ENCODE measurements at regions not wholly inside any gene's neighbourhood (a gene's known extent, or its start where the extent isn't known, plus 50 kb on each side); places are given as distances from the start of the nearest gene placed in this dataset.
"Not testable (repeated sequence)": the region's sequence is repeated elsewhere in the genome, so short reads cannot be mapped to it uniquely, and the experiment has no call there.

DNA sequence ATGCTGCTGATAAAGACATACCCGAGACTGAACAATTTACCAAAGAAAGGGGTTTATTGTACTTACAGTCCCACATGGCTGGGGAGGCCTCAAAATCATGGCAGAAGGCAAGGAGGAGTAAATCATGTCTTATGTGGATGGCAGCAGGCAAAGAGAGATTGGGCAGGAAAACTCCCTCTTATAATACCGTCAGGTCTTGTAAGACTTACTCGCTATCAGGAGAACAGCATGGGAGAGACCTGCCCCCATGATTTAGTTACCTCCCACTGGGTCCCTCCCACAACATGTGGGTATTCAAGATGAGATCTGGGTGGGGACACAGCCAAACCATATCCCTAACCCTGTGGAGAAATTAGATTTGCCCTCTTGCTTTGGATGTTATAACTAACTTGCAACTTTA is 1068.0 kb upstream of the ZEB2 start:
- no peak for DNase-seq

DNA sequence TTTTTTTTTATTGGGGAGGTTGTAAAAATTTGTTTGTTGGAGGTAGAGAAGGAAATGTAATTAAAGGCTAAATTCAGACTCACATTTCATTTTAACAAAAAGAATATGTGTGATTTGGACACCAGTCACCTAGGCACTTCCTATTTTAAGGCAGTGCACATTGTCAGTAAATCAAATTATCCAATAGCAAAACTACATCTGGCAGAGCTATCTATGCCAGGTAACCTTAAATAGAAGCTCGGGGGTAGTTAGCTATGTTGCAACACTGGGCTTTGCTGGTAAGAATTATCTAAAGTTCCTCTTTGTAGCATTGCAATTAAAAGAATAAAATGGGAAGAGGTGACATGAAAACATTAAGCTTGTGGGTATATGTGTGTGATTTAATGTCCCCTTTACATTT is 1064.4 kb upstream of the ZEB2 start:
- DNase-seq, result no peak

DNA sequence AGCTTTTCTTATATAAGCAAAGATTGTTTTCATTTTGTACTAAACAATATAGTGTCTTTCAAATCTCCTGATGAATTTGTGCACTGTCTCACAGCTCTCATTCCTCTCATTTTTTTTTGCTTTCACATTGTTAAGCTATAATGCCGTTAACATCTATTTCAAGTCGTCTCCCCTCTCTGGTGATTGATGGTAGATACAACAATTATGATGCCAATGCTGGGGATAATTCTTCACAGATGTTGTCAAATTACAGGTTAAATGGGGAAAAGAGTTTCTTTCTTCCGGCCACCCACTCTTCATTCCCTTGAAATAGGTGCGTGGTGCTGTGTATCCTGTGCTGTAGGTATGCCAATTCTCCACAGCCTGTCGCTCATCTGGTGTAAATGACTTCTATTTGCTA is 1053.7 kb upstream of the ZEB2 start:
- DNase-seq, result no peak

DNA sequence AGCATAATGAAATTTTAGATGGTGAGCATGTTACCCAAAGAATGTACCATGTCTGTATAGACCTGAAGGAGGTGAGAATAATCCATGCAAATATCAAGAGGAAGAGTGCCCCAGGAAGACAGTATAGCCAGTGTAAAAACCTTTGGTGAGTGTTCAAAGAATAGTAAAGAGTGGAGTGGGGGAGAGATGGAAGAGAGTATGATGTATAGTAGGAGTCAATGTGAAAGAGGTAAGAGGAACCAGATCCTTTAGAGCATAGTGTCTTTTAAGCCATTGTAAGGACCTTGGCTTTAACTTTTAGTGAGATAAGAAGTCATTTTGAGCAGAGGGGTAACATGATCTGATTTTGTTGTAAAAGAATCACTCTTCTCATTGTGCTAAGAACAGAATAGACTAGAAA is 1052.3 kb upstream of the ZEB2 start:
- no peak for DNase-seq

DNA sequence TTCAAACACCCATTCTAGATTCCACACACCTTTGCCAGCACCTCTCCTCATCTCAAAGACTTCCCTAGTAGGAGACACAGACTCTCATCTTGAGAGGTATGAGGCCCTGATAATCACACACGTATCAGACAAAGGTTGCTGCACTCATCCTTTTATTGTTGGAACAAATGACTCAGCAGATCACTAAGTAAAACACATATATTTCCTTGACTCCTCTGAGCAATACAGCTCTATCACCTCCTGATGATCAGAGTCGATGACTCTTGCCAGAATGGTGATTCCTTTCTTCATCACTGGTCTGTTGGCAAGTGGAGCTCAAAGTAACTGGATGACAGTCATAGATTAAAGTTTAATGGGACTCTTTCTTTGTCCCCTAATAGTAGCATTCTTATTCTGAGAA is 1049.2 kb upstream of the ZEB2 start:
- DNase-seq, result no peak

DNA sequence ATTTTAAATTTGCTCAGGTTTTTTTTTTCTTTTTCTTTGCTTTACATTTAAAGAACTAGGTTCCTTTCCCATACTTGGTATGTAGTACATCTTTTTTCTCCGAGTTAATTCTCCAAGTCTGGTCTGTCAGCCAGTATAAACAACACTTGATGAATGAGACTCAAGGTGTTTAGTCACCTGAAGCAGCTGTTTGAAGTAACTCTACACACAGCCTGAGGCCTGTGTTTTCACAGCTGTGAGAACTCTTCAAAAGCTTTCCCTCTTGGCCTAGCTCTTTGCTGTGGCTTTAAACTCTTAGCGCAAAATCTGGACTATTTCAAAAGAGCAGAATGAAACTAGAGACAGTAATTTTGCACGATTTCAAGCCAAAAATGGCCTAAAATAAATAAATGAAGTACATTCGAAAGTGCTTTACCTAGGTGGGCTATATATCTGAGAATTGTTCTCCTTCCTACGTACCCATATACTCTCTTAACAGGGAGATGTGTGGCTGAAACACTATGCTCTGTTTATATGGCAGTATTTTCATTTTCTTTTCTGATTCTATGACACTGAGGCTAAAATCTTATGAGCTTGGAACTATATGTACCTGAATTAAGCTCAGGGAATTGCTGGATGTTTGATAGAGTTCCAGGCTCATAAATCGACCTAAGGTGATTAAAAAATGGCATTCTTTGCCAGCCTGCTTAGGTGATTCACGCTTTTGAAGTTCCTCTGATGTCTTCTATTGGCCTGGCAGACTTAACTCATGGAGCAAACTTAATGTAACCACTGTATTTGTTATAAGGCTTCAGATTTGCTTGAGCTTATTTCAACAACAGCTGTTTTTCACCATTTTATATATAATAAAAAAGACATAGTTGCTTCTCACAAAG is 1044.1 kb upstream of the ZEB2 start:
- peak; percentile 27 for DNase-seq

DNA sequence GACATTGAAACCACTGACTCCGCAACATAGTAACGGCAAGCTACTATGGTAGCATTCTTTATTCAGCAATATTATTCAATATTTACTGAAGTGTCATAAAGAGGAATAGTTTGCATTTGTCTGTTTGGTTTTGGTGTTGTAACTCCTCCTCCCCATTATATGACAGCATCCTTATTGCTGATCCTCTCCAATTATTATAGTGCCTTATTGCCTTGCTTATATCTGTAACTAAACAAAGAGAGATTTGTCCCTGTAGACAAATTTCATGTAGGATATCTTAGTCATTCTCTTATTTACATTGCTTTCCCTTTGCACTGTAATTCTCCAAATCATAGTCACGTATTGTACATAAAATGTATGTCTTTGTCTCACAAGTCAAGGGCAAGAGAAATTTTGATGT is 1041.2 kb upstream of the ZEB2 start:
- no peak for DNase-seq

DNA sequence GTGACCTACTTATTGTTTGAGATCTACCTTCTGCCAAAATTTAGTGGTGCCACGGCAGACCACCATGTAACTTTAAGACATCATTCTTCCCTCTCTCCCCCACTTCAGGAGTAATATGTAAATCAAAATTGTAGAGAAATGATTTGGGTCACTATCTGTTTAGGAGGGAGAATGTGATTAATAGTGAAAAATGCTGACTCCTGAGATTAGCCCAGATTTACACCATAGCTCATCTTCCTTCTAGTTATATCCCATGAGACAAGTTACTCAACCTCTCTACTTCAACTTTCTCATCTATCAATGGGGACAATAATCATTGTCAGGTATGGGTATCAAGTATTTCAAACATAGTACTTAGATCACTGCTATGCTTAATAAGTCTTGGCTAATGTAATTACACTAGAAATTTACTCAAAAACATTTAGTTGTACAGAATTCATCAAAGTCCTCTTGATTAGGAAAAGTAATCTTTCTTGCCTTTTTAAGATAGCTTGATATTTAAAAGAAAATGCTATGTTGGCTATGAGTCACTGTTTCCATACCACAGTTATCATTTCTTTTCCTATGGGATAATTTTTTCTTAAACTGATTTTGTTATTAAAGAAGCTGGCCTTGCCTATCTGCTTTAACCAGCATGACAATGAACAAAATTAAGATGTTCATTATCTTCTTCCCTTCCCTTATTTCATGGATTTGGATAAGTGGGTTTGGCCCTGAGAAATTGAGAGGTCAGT is 1038.9 kb upstream of the ZEB2 start:
- no peak for DNase-seq

DNA sequence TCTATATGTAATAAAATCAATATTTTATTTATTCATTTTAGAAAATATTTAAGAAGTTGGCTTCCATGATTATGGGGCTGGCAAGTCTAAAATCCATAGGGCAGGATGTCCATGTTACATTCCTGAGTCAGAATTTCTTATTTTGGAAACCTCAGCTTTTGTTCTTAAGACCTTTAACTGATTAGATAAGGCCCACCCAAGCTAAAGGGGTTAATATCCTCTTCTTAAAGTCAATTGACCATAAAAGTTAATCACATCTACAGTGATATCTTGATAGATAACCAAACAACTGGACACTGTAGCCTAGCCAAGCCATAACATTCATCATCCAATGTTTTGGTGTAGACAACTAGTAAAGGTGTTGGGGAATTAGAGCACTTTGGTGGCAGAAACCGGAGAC is 1035.4 kb upstream of the ZEB2 start:
- no peak for DNase-seq

DNA sequence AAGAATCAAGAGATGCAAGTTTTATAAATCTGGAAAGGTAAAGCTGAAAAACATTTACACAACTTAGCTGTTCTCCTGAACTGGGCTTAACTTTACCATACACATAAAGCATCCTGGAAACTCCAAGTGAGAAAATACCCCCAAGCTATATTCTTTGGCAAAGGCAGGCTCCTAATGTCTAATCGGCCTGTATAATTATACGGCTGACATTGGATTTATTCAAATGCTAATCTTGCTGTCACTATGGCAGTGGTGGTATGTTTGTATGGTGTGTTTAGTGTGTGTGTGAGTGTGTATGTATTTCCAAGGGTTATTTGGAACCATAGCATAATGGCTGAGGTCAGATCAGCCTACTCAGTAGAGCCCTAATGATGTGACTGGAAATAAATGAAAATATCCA is 1031.8 kb upstream of the ZEB2 start:
- DNase-seq, result no peak

DNA sequence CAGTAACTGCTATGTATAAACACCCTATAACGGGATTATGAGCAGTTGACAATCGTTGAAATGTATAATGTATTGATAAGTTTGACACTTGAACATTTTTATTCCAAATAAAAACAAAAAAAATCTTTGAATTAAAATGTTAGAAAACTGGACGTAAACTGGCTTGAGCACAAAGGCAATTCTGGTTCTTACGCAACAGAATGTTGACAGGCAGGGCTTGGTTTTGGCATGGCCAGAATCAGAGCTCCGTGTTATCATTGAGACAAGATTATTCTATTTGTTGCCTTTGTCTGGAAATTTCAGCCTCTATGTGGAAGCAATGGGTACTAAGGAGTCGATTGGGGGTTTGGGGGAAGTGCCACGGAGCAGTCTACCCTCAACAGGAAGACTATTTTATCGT is 1028.6 kb upstream of the ZEB2 start:
- DNase-seq, result no peak

DNA sequence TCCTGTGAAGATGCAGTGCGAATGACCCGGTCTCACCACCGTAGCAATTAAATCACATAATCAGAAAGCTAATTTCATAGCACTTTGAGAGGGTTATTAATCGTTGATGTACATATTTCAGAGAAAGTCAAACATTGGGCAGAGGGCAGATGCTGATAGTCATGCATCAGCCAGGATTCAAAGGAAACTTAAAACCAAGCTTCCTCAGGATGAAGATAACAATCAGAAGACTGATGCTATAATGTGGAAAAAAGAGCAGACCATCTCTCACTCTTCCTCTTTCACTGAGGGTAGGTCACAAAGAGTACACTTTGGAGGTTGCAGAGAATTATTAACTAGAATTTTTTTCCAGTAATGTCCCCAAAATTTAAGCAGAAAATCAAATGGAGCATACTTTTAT is 1027.7 kb upstream of the ZEB2 start:
- no peak for DNase-seq

DNA sequence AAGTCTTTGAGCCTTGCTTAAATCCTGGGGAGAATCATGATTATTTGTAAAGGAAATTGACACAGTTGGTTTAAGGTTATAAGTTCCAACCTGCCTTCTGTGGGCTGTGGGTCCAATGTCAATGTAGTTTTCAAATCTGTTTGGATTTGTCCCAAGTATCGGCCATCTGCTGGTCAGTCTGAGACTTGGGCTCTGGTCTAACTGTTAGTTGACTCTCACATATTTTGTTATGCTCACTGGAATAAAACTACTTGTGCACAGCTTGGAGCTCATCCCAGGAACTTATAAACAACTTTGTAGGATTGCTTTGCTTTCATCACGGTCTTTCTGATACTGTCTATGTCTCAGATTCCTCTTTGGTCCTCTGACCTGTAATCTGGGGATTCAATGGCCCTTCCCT is 1026.2 kb upstream of the ZEB2 start:
- DNase-seq, result no peak

DNA sequence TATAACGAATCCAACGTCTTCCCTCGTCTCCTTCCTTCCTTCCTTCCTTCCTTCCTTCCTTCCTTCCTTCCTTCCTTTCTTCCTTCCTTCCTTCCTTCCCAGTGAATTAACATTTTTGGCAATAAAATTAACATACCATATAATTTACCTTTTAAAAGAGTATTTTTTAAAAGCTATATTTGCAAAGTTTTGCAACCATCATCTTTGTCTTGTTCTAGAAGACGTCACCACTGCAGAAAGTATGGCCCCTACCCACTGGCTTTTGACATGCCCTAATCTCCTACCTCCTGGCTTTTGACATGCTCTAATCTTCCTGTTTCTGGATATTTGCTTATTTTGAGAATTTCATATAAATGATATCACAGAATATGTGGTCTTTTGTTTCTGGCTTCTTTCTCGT is 1023.9 kb upstream of the ZEB2 start:
- DNase-seq, result no peak

DNA sequence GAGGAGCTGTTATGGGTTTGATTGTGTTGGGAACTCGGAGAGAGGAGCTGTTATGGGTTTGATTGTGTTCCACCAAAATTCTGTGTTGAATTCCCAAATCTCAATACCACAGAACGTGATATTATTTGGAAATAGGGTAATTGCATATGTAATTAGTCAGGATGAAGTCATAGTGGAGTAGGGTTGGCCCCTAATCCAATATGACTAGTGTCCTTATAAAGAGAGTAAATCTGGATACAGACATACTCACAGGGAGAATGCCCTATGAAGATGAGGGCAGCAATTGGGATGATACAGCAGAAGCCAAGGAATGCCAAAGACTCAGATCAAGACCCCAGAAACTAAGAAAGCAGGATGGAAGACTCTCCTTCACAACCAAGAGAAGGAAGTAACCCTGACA is 1023.2 kb upstream of the ZEB2 start:
- DNase-seq, result no peak

DNA sequence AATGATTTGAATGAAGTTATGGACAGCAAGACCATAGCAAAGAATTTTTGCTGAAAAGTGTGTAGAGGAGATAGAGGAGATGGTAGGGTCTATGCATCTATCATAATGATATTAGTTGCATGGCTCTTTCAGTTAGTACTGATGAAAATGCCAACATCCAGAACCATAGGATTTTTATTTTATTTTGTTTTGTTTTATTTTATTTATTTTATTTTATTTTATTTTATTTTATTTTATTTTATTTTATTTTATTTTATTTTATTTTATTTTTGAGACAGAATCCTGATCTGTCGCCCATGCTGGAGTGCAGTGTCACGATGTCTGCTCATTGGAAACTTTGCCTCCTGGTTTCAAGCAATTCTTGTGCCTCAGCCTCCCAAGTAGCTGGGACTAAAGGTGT is 1021.1 kb upstream of the ZEB2 start:
- DNase-seq, result no peak

DNA sequence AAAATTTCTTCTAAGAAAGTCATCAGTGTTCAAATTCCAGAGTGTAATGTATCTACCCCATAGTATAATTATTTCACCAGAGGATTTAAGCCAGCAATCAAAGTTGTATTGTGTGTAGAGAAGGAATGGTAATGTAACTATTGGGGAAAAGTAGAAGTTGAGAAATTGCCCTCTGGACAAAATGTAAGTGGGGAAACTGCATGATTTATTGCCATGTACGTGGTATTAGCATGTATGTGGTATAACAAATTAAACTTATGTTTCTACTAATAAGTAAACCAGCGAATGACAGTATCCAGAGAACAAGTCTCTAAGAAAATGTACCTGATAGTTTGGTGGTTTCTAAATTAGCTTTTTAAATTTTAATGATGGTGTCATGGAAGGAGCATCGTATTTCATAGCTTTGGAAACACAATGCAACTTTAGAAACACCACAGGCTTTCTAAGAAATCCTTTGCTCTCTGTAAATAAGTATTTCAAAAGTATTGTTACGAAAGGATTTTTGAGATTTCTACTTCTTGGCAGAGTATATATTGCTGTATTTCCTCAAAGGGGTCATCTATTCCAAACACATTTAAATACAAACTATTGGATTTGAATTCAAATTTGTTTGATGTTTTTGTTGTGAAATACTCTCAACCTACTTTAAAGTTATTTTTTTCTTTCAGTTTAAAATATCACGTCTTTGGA is 1018.9 kb upstream of the ZEB2 start:
- DNase-seq, result no peak

DNA sequence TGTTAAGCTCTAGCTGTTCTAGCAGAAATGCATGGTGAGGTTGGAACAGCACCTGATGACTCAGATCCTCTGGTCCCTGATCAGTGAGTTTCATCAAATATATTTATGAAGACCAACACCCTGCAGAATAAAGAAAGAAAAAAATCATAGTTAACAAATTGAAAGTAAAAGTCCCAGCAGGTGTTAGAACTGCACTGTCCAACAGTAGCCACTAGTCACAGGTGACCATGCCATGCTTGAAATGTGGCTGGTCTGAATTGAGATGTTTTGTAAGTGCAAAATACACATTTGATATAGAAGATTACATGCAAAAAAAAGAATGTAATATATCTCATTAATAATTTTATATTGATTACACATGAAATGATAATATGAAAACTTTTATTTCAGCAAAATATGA is 1010.7 kb upstream of the ZEB2 start:
- no peak for DNase-seq

DNA sequence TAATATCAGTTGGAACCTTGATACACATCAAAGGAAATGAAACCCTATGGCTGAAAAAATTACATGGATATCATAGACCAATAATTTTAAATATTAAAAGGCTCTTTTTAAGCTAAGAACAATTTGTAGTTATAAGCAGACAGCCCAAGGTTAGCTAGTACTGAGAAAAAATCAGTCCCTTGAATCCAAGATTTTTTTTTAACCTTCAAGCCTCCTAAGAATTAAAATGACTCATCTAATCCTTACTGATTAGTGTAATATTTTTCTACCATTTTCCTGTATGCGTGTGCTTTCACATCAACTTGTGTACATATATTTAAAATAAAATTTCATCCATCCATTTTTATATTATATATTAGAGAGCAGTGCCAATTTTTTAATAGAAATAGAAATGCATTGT is 1004.9 kb upstream of the ZEB2 start:
- DNase-seq, result no peak

DNA sequence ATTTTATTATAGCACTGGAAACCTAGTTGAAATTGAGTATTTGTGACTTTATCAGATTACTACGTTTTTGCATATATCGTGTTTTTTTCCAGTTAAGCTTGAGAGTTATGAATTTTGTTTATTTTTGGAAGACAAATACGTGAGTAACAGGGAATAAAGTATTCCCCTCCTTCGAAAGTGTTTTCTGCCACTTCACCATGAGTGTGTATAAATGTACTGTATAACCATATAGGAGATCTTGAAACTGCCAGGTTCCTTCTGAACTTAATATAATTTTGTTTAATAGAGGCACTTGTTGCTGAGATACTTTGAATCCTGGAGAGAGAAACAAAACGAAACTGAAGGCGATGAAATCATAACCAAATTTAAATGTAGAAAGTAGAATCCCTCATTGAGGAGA is 1004.4 kb upstream of the ZEB2 start:
- no peak for DNase-seq

DNA sequence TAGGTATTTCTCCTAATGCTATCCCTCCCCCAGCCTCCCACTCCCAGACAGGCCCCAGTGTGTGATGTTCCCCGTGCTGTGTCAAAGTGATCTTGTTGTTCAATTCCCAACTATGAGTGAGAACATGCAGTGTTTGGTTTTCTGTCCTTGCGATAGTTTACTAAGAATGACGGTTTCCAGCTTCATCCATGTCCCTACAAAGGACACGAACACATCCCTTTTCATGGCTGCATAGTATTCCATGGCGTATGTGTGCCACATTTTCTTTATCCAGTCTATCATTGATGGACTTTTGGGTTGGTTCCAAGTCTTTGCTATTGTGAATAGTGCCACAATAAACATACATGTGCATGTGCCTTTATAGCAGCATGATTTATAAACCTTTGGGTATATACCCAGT is 999.3 kb upstream of the ZEB2 start:
- not testable (repeated sequence) for DNase-seq

DNA sequence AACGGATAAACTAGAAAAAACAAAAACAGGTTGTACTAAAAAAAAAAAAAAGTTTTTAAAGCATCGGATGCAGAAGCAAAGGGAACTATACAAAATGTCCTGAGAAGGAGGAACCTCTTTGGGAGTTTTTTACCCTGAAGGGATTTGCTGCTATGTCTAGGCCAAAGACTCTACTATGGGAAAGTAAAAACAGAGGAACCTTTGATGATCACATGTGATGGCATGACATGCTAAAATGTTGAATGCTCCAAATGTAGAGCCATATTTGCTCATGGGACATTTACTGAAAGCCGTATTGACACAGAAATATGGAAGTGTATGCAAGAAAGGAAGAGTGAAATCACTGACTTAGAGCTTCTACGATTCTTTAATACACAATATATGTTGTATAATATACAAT is 992.0 kb upstream of the ZEB2 start:
- no peak for DNase-seq

DNA sequence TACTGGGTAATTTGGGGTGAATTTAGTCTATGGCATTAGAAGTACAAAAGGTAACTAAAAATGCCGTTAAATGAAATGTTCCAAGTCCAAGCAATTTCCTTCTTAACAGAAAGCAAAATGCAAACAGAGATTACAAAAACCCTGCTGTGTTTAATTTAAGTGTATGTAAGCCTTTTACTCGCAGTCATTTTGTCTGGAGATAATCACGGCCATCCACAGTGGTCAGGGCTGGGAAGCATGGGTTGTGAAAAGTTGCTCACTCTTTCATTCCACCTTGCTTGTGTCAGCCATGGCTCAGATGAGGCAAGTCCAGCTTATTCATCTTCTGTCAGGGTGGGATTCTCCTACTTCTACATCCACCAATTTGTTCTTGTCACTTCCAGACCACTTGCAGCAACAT is 983.6 kb upstream of the ZEB2 start:
- DNase-seq, result no peak

DNA sequence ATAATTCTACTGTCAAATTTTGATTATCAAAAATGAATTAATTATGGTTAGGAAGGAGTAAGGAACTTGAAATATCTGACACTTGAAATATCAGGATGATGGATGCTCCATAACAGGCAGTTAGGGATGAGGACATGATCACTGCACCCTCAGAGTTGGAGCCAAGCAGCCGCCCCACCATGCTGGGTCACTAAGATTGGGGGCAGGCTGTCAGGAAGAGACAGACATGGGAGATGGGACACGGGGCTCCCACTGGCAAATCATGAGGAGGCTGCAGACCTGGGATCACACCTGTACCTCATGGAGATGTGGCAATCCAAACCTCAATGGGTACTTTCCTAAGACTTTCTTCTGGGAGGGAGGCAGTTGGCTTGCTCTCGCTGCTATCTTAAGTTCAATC is 982.0 kb upstream of the ZEB2 start:
- DNase-seq, result no peak
